ENCODE measurements at regions not wholly inside any gene's neighbourhood (a gene's known extent, or its start where the extent isn't known, plus 50 kb on each side); places are given as distances from the start of the nearest gene placed in this dataset.

GRCh38 chr1:60988891-60989290, 93.5 kb upstream of the NFIA start:
- Mint-ChIP-seq H3K27me3 (ENCODE audit: low read depth) (no peaks in the 10 kb centered on the region), H3K27ac (no peak overlapping the region), H3K4me3 (no peak overlapping the region), H3K36me3 (ENCODE audit: insufficient read depth in 1 of 3, low read depth in 3 of 3) (no peaks in the 10 kb centered on the region), H3K9me3 (no peaks in the 10 kb centered on the region), H3K4me1 (peaks cover 7 to 11% of the 10 kb centered on the region in 2 experiments; a peak in 3 of 4 replicates)
- no peaks in the 10 kb centered on the region for H3K23me2 ChIP-seq (ENCODE audit: insufficient read length, low read depth, low read length, poor library complexity, severe bottlenecking)
- H3K23ac ChIP-seq (ENCODE audit: insufficient read length, low read depth, low read length) = no peak overlapping the region
- no peak for DNase-seq
- no peaks in the 10 kb centered on the region for H3K27me3 ChIP-seq (ENCODE audit: insufficient read depth, low read length)
- H4K20me1 ChIP-seq (ENCODE audit: control insufficient read depth, insufficient read depth, insufficient read length) = no peaks in the 10 kb centered on the region
- no peak overlapping the region for H2BK15ac ChIP-seq (ENCODE audit: low read depth, low read length)
- no peak overlapping the region for H3K18ac ChIP-seq (ENCODE audit: insufficient read length, low read depth, low read length)
- H3K4me2 ChIP-seq (ENCODE audit: insufficient read depth, insufficient read length, low read length) = no peak overlapping the region
- H3K9ac ChIP-seq (ENCODE audit: extremely low read depth, insufficient read length, low read length) = no peak overlapping the region
- H2BK5ac ChIP-seq (ENCODE audit: insufficient read length, low read length) = no peak overlapping the region
- no peak overlapping the region for H4K5ac ChIP-seq (ENCODE audit: insufficient read length, low read depth, low read length)
- H2BK120ac ChIP-seq (ENCODE audit: low read depth, low read length, poor library complexity, severe bottlenecking) = no peak overlapping the region
- no CpG with 5 or more reads among the region's 2 CpGs for WGBS (ENCODE audit: extremely low coverage, insufficient read length, low lambda C conversion rate)
- no peaks in the 10 kb centered on the region for H3K79me1 ChIP-seq (ENCODE audit: insufficient read depth, low read depth, low read length, poor library complexity, severe bottlenecking)
- H3K4ac ChIP-seq (ENCODE audit: low read depth, low read length) = no peak overlapping the region
- H3K4me1 ChIP-seq (ENCODE audit: insufficient read depth, low read length) = no peaks in the 10 kb centered on the region
- H3K79me2 ChIP-seq (ENCODE audit: insufficient read depth, low read length) = no peaks in the 10 kb centered on the region
- TF ChIP-seq CTCF (conservative IDR thresholded peaks at IDR 0.05) = no peak
- no peak overlapping the region for H2AK5ac ChIP-seq (ENCODE audit: insufficient read length, low read length)
- no peak overlapping the region for H2BK20ac ChIP-seq (ENCODE audit: low read depth, low read length, poor library complexity, severe bottlenecking)
- no peak overlapping the region for H4K91ac ChIP-seq (ENCODE audit: insufficient read length, low read depth, low read length)
- H2BK12ac ChIP-seq (ENCODE audit: insufficient read length, low read depth, low read length) = no peak overlapping the region
- H3K14ac ChIP-seq (ENCODE audit: insufficient read depth, low read length) = no peak overlapping the region
- no peak overlapping the region for H3T11ph ChIP-seq (ENCODE audit: low read length)
- no peaks in the 10 kb centered on the region for H3K9me3 ChIP-seq (ENCODE audit: control insufficient read depth, low read depth, low read length)
- H3K27ac ChIP-seq (ENCODE audit: insufficient read length, low read depth, low read length) = no peak overlapping the region
- no peak overlapping the region for H2AFZ ChIP-seq (ENCODE audit: low read length)
- no peak overlapping the region for H4K8ac ChIP-seq (replicated peaks; ENCODE audit: insufficient read length, low read depth, low read length)
- H3K56ac ChIP-seq (ENCODE audit: insufficient read length, low read depth, low read length) = no peak overlapping the region
